Transverse colon (tissue), 4 donors: ENCODE measurements at regions not wholly inside any gene's neighbourhood (a gene's known extent, or its start where the extent isn't known, plus 50 kb on each side); places are given as distances from the start of the nearest gene placed in this dataset.

Experiments used
- CTCF ChIP-seq, 5 experiments: fragments of 200-600 bp in 3 of 5; fragments of 450-650 bp in 2 of 5; sonication (generic) in 3 of 5; IDR thresholded peaks; 1 replicate in 2 of 5; 2 replicates in 3 of 5; pipeline ENCODE4 v1.5.1; 2016 to 2017; ENCODE audit warnings: antibody characterized with exemption in 5 of 5, inconsistent platforms in 3 of 5, mild to moderate bottlenecking in 2 of 5, moderate library complexity in 1 of 5
- POLR2A ChIP-seq: fragments of 450-650 bp; IDR thresholded peaks from one replicate; pipeline ENCODE4 v1.6.1; 2016; ENCODE audit warnings: antibody characterized with exemption, mild to moderate bottlenecking, moderate library complexity
- POLR2AphosphoS5 ChIP-seq, 3 donors: sonication (generic); formaldehyde crosslinking; IDR thresholded peaks; one replicate each; pipeline ENCODE4 v1.6.1; 2016; ENCODE audit warnings: antibody characterized with exemption in 3 of 3

GRCh38 chr5:124404796-124405195 lies 341.6 kb downstream of the ZNF608 start:
- TF ChIP-seq POLR2AphosphoS5 (IDR thresholded peaks at IDR 0.05) (no peak), POLR2A (no peak), CTCF (IDR thresholded peaks at IDR 0.05) (no peak)
